Endothelial cell of hepatic sinusoid (primary cell): ENCODE measurements at regions not wholly inside any gene's neighbourhood (a gene's known extent, or its start where the extent isn't known, plus 50 kb on each side); places are given as distances from the start of the nearest gene placed in this dataset.

Experiments used
- in situ Hi-C: cut with HindIII; loops from 2 replicates; pipeline ENCODE4 v1.10.0; 2017; ENCODE audit warnings: low sequenced_read_pairs

DNA sequence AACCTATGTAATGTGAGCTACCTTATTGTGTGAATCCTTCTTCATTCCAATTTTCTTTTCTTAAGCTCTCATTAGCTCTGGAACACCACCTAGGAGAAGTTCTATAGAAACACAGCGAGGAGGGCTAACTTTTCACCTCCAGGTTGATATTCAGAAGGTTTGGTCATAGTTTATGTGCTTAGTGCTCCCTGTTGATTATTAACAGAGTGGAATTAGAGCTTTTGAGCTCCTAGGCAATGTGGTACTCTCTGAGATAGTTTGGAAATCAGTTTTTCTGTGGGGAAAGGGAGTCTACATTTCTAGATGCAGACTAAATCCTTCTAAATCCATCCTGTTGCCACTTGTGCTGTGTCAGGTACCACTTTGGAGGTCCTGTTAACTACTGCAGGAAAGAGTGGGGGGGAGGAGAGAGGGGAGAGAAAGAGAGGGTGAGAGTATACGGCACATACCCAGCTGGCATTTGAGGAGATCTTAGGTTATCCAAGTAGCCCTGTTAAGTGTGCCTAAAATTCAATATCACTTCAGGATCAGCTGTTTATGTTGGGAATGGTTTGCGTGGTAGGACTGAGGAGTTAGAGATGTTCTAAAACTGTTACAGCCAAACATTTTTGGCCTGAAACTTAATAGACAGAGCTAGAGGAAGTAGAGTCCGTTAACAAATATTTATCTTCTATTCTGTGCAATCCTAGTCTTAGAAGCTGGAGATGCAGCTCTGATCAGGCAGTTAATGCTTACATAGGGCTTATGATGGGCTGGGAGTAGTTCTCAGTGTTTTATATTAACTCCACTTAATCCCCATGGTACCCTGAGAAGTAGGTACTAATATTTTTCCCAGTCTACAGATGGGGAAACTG is 117.5 kb upstream of the PROK2 start:
- in situ Hi-C loops = no loop called here

DNA sequence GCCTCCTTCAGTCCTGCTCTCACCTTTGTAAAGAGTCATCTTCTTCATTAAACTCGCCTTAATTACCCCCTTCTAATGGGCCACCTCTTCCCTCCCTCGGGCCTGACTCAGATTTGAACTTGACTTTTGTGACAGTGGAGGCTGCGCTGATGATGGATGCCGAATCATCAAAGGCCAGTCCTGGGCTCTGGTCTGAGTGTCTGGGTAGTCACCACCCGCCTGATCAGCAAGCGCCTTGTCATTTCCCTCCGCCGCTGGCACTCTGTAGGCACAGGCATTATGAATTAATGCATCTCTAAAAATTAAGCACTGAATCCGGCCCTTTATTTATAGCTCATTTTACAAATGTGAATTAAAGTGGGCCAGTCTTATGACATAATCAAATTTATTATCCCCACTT is 116.7 kb upstream of the PROK2 start:
- in situ Hi-C loops = no loop called here

DNA sequence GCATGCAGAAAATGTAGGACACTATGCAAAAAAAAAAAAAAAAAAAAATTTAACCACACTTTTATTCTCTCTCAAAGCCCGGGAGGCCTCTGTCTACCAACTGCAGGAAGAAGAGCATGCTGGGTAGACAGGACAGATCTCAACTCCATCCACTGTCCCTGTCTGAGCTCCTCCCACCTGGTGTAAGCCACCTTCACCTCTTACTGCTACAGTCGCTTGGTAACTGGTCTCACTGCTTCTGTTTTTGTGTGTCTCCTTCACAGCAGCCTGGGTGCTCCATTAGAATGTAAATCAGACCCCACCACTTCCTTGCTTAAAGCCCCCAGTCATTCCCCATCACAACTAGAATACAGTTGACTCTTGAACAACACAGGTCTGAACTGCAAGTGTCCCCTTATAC is 115.1 kb upstream of the PROK2 start:
- in situ Hi-C loops = no loop called here

DNA sequence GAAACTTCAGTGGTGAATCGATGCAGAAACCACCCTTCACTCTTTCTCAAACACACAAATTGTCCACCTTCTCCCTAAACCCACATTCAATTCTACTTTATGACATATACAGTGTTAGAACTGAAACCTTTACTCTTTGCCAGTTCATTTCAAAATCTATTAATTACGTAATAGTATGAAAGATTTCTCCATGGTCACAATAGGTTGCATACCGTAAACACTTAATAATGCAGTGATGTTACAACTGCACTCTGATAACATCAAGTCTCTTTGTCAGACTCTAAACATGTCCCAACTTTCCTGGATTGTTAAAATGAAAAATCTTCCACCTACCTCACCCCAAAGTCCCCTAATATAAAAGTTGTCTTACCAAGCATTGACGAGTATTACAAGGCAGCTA is 111.8 kb upstream of the PROK2 start:
- in situ Hi-C loops = no loop called here

DNA sequence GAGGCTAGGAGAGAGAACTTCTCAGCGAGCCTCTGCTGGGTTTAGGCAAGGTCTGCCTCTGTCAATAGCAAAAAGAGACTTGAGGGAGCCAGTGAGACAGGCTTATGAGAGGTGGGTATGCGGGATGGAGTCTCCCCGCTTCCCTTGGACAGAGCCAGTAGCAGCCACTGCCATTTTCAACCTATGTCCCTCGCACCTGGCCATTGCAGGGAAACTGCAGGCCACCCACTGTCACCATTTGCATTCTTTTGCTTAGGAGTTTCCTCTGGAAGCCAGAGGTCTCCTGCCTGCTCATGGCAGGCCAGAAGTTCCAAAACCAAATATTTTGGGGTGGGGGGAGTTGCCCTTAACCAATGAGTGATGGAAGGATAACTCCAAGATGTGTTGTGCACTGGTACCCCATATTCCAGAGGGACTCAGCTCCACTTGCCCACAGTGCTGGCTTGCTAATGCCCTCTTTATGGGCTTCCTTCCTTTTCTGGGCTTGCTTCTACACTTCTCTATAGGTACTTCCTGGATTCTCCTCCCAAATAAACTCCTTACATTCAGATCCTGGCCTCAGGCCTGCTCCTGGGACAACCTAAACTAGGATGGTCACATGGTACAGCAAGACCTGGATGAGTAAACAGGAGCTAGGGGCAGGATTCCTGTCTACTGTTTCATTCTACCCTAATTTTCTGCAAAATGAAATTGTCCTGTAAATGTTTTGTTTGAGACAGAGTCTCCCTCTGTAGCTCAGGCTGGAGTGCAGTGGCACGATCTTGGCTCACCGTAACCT is 108.9 kb upstream of the PROK2 start:
- in situ Hi-C loops = no loop called here

DNA sequence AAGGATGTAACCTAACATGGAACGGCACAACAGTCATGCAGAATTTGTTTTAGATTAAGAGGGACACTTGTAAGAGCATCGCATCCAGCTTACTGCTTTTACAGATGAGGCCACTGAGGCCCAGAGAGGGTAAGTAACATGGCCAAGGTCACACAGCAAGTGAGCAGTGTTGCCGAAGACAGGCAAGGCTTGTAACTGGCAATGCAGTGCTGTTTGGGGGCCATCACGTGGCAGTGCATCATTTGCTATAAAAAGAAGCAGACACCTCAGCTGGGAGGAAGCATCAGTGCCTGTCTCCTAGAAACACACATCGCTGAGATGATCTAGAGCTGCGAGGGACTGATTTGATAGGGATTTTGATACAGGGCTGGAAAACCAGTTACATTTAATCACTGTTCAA is 108.2 kb upstream of the PROK2 start:
- in situ Hi-C loops = no loop called here

DNA sequence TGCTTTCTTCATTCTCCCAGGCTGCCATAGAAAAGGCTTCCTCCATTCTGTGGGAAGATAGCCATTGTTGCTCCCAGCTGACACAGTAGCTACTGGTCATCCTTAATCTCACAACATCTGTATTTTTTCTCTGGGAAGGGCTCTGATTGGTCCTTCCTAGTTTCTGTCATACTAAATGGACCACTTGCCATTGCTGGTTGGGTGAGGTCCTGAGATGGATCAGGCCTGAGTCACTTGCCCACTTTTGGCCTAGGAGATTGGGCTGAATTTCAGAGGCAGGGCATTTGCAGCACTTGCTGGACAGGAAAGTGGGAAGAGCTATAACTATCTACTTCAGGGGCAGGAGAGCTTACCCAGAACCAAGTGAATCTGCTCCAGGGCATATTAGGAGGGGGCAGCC is 106.5 kb upstream of the PROK2 start:
- in situ Hi-C loops = no loop called here

DNA sequence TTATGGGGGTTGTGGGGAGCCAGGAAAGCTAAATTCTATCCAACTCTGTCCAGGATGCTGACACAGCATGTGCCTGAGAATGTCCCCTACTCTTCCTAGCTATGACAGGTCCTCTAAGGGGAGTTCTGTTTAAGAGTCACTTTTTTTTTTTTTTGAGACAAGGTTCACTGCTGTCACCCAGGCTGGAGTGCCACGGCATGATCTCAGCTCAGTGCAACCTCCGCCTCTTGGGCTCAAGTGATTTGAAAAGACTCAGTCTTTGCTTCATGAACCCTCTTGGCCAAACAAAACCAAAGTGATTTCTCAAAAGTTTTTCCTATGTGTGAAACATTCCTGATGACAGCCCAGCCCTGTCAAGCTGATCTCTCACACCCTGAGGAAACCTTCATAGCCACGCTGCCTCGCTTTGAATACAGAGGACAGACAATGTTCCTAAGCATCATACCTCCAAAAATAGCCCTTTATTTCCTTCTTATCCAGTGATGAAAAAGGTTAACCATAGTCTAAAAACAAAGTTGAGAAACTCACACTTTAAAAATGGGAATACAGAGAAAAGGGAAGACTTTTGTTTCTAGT is 105.5 kb upstream of the PROK2 start:
- in situ Hi-C loops = no loop called here

DNA sequence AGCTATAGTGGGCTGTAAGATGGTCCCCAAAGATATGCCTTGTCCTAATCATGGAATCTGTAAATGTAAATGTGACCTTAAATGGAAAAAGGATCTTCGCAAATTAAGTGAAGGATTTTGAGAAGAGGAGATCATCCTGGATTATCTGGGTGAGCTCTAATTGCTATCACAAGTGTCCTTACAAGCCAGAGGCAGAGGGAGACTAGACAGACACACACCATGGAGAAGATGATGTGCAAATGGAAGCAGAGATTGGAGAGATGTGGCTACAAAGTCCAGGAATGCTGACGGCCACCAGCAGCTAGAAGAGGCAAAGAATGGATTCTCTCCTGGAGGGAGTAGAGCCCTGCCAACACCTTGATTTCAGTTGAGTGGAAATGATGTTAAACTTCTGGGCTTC is 102.3 kb upstream of the PROK2 start:
- in situ Hi-C loops = no loop called here

DNA sequence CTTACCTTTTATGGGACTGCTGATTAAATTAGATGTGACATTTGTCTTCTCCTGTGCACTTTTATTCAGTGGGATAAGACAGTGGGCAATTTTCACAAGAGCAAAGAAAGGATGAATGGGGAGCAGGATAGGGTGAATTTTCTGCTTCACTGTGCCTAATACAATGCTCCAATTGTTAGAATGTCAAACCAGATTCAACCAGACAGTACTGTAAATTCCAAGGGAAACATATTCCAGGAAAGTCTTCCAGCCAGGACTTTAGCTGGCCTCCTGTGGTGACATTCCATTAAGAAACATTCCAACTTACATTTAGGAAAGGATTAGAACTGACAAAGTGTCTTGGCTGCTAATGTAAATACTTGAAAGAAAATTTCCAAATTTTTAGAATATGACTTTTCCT is 100.1 kb upstream of the PROK2 start:
- in situ Hi-C loops = no loop called here

DNA sequence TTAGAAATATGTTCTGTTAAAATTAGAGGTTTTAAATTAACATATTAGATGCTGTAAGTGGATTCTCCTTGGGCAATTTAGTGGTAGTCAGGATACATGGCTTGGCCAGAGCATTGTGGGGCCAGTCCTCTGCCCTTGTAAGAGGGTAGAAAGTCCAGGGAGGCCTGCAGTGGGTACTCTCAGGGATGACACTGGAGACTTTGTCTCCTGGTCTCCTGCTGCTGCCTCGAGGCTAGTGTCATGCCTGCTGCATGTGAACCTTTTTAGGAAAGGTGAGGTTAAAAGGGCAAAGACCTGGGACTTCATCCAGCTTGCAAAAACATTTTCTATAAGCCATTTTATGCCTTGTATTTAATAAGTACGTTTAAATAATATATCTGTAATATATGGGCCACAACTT is 96.8 kb upstream of the PROK2 start:
- in situ Hi-C loops = no loop called here

DNA sequence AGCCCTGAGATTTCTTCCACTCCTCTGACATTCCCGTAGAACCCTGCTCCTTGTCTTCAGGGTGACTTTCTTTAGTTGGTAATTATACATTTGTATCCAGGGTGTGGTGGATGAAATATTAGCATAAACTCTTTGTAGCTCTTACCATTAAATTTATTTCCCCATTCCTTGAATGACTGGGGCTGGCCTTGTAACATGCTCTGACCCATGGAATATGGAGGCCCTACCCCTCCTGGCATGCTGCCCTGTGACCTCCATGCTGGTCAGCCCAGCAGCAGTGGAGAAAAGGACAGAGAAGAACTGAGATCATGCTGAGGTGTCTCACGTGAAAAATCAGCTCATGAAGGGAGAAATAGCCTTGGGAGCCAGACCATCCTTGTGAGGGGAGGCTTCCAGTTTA is 96.1 kb upstream of the PROK2 start:
- in situ Hi-C loops = no loop called here

DNA sequence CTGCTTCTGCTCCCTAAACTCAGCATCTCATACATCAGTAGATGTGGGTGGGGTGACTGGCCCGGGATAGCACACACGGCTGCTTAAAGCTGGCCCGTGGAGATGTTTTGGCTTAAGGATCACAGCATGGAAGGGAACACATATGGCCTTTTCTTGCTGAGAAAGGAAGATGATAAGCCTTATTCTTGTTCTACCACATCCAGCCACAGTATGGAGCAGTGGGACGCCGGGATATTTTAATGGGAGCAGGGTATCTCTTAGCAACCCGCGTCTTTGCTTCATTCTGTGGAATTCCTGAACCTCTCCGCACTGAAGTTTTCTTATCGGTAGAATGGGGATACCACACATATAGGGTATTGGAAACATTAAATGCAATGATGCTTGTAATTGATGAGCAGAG is 94.1 kb upstream of the PROK2 start:
- in situ Hi-C loops = no loop called here

DNA sequence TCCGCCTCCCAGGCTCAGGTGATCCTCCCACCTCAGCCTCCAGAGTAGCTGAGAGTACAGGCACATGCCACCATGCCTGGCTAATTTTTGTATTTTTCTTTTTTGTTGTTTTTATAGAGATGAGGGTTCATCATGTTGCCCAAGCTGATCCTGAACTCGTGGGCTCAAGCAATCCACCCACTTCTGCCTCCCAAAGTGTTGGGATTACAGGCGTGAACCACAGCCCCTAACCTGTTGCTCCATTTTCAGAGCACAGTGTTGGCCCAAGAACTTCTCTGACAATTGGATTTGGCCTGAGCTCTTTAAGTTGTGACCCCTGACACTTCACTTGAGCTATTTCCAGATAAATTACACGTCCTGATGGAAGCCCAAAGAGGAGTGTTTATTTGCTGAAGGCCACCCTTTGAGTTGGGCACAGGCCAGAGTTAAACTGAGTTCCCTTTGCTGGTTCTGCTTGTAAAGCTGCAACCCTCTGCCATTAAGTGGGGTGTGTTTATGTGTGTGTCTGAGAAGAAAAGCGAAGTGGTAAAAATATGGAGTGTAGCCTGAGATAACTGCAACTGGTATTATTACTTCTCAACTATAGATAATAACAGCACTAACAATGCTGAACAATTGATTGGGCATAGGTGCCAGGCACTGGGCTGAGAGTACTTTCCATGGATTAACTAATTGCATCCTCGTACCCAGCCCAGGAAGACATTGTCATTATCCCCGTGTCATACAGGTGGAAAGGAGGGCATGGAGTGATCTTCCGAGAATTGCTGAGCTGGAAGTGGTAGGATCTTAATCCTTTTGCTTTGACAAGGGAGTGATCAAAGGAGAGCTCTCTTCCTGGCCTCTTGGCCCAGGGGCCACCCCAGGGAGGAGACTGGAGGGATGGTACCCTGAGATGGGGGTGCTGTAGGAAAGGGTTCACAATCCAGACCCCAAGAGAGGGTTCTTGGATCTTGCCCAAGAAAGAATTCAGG is 91.5 kb upstream of the PROK2 start:
- in situ Hi-C loops = no loop called here

DNA sequence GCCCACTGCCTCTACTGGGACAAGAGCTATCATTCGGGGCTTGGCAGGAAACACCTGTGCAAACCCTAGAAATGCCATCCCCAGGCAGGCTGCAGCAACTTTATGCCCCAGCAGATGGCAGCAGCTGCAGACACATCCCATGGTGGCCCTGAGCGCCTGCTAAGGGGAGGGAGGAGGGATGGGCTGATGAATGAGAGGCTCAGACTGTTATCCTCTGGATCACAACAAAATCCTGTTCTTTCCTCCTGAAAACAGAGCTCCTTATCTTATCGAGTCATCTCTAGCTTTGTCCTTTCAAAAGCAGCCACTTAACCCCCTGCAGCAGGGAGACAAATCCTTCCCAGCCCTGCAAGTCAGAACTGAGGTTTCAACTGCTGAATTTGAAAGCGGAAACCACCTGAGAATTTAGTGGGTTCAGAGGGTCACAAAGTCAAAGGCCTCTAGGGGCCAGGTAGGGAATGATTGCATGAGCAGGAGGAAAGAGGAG is 90.6 kb upstream of the PROK2 start:
- in situ Hi-C loops = no loop called here

DNA sequence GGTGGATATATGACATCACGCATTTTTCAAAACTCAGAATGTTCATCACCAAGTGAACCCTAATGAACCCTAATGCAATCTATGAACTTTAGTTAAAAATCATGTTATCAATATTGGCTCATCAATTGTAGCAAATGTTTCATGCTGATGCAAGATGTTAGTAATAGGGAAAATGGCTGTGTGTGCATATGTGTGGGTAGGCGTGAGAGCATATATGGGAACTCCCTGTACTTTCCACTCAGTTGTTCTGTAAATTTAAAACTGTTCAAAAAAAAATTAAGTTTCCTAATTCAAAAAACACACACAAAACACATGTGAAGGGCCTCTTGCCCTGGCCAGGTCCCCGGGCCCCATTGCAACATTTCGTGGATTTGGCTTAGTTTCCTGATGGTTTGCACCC is 89.7 kb upstream of the PROK2 start:
- in situ Hi-C loops = no loop called here

DNA sequence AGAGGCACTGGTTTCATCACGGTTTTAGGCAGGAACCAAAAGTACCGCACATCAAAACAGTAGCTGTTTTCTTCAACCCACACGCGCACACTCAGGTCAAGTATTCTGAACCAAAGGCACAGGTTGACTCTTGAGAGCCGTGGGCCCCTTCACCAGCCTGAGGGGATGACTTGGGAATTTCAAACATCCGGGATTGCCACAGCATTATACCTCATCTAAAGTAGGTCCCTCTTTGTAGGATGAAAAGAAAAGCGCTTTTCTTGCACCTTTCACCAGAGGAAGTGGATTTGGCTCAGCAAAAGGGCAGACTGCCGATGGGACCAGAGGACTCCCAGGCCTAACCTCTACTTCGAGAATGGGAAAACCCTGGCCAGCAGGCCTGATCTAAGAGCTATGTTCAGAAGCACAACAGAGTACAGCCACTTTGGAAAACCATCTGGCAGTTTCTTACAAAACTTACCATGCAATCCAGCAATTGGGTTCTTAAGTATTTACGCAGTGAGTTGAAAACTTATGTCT is 88.2 kb upstream of the PROK2 start:
- in situ Hi-C loops = no loop called here

DNA sequence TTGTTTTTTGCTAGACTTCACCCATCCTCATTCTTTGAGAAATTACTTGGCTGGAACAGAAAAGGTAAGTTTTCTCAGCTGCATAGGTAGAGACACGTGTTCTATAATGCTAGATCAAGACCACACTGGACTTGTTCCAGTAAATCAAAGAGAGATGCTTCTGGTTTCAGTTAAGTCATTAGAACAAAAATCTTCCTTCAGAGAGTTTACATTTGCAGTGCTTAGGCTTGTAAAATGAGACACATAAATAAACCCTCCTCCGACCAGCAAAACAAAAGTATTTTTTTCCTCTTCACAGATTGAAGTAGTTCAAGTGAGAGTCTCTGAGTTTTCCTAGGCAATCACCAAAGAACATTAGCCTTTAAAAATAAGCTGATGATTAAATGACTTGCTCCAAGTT is 87.3 kb upstream of the PROK2 start:
- in situ Hi-C loops = no loop called here

DNA sequence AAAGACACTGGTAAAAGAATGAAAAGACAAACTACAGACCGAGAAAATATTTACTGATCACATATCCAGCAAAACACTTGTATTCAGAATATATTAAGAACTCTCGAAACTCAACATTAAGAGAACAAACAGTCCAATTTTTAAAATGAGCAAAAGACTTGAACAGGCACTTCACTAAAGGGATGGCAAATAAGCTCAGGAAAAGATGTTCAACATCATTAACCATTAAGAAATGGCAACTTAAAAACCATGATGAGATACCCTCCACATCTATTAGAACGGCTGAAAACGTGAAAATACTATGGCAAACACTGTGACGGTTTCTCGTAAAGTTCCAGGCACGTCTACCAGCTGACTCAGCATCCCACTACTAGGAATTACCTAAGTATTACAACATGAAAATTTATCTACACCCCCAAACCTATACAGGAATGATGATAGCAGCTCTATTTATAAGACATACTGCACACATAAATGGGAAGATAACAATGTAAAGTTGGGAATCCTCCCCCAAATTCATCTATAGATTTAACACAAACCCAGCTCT is 86.1 kb upstream of the PROK2 start:
- in situ Hi-C loops = no loop called here

DNA sequence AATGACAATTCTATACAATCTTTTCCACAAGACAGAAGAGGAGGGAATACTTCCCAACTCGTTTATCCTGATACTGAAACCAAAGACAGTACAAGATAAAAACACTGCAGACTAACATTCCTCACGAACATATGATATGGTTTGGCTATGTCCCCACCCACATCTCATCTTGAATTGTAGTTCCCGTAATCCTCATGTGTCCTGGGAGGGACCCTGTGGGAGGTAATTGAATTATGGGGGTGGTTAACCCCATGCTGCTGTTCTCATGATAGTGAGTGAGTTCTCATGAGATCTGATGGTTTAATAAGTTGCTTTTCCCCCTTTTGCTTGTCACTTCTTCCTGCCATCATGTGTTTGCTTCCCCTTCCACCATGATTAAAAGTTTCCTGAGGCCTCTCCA is 83.9 kb upstream of the PROK2 start:
- in situ Hi-C loops = no loop called here
